GM21825 (cell line): ENCODE measurements at regions not wholly inside any gene's neighbourhood (a gene's known extent, or its start where the extent isn't known, plus 50 kb on each side); places are given as distances from the start of the nearest gene placed in this dataset.

ENCODE experiments used
- ATAC-seq: cut with Tn5 transposase; IDR thresholded peaks from one replicate; pipeline ENCODE4 v1.9.1; 2021; ENCODE audit warnings: mild to moderate bottlenecking, moderate library complexity; ENCODE audit not compliant: unreplicated experiment

DNA sequence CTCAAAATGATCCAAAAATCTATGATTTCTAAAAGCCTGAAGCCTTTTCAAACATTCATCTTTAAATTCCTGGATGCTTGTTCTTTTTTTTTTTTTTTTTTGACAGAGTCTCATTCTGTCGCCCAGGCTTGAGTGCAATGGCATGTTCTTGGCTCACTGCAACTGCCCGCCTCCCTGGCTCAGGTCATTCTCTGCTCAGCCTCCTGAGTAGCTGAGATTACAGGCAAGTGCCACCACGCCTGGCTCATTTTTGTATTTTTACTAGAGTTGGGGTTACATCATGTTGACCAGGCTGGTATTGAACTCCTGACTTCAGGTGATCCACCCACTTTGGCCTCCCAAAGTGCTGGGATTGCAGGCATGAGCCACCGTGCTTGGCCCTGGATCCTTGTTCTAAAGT, 649.5 kb downstream of the XIRP2 start:
- no peak for ATAC-seq

DNA sequence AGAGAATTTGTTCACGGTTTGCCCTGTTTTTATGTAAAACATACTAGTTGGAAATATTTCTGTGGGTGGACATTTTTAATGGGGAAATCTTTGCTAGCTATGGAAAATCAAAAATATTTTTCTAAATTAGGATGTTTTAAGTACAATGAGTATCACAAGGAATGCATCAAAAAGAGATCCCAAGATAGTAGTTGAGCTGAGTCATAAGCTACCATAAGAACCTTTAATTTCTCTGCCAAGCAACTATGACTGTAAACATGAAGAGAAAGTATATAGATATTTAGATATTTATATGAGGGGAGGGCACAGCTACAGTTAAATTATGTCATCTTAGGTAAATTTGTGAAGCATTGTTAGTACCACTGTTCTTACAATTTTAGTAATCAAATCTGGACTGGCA, 646.2 kb downstream of the XIRP2 start:
- no peak for ATAC-seq

DNA sequence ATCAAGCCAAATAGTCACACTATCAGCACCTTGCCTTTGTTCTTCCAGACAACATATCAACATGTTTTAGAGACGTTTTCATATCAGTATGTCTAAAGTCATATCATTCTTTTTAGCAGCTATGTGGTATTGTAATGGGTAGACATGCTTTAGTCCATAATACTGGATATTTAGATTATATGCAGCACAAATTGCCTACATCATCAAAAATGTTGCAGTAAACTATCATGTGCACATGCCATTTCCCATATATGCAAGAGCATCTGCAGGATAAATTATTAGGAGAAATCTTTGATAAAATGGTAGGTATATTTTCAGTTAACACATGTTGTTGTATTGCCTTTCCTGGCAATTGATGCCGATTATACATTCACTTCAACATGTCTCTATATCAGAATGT, 636.5 kb downstream of the XIRP2 start:
- ATAC-seq: no peak

DNA sequence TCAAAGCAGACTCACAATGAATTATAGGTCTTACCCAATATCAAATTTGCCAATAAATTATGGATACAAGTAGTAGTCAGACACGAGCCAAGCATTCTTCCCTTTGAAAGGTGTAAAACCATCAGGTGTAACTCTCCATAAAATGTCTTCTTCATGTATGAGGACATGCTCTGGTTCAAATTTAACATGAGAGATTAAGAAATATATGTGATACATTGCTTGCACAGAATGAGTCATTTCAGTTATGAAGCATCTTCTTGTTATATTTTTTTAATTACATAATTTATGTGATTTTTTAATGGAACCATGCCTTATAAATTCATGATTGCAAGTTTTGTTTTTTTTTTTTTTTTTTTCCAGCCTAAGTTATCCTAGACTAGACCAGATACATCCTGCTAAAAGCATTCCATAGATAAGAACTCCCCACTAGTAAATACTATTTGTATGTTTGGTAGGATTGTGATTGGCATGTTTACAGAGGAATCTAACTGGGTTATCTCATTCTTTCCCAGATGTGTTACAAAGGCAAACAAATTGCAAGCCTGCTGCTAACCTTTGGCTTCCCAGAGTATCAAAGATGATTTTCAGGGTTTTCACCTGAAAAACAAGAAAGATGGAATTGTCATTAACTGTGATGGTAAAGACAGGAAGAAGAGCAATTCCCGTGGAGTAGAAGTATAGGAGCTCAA, 621.9 kb downstream of the XIRP2 start:
- no peak for ATAC-seq

DNA sequence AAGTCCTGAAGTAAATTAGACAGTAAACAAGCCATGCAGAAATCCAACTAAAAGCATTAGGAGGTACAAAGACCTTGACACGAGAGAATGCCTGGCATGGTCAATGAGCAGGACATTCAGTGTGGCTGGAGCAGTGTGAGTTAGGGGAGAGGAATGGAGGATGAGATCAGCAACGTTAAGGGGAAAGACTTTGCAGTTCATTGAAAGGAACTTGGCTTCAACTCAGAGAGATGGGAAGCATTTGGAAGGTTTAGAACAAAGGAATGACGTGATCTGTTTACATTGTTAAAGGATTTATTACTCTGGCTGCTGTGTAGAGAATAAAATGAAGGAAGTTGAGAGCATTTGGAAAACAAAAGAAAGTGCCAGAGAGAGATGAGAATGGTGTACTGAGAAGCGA, 621.3 kb downstream of the XIRP2 start:
- no peak for ATAC-seq

DNA sequence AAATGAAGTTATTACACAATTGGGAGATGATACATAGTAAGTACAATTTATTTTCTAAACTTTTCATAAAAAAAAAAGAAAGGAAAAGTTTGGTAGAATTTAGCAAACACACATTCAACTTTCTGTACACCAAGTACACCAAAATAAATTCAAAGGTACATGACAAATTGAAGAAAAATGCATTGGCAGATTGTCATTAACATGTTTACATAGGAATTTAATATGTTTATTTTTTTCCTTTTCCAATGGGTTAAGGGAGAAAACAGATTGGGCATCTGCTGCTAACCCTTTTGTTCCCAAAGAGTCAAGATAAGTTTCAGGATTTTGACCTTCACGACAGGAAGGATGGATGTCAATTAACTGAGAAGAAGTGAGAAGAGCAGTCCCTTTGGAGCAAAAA, 620.4 kb downstream of the XIRP2 start:
- no peak for ATAC-seq

DNA sequence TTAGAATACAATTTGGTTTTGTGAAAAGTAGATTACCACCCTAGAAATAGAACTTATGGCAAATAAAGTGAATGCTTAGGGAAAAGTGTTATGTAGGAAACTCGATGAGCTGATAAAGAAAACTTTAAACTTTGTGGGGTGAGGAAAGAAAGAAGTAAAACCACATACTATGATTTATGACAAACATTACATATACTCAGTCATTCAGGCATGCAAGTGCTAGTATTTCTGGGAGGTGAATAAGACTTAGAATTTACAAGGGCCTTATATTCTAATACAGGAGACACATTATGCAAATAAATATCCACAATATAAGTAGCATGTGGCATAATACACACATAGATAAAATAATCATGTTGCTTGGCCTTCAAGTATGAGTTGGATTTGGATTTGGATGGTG, 618.1 kb downstream of the XIRP2 start:
- no peak for ATAC-seq

DNA sequence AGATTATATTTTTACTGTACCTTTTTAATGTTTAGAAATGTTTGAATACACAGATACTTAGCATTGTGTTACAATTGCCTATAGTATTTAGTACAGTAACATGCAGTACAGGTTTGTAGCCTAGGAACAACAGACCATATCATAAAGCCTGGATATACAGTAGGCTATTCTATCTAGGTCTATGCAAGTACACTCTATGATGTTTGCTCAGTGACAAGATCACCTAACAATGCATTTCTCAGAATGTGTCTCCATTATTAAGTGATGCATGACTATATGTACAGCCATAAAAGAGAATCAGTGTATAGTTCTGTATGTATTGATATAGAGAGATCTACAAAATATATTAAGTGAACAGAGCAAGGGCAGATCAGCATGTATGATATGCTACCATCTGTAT, 616.4 kb downstream of the XIRP2 start:
- ATAC-seq: no peak

DNA sequence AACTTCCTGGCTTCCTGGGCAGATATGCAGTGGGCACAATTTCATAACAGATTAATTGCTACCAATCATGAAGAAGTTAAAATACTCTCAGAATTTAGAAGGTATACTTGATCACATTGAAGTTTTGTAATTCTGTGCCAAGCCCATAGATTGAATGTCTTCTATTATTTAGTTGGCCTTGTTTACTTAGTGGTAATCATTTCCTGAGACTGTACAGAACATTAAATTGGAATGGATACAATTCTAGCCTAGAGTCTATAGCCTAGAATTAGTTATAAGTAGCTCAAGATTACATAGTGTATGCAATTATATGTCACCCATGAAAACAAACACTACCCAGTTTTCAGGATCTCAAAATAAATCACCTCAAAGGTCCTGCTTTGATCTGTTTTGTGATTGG, 615.8 kb downstream of the XIRP2 start:
- ATAC-seq: no peak

DNA sequence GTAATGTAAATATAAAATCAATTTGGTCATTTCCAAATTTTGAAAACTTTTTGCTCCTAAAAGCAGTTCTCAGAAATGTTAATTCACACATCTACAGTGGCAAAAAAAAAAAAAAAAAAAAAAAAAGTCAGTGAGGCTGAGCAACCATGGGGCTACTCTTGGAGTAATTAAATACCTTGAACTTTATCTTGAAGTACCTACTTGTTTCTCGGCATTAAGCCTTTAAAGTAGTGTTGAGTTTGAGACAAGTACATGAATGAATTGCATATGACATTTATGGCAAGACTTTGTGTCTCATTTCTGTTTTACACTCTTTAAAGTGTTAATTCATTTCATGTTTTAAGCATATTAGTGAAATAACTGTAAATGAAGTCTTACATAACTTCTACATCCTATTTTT, 613.3 kb downstream of the XIRP2 start:
- ATAC-seq: no peak

DNA sequence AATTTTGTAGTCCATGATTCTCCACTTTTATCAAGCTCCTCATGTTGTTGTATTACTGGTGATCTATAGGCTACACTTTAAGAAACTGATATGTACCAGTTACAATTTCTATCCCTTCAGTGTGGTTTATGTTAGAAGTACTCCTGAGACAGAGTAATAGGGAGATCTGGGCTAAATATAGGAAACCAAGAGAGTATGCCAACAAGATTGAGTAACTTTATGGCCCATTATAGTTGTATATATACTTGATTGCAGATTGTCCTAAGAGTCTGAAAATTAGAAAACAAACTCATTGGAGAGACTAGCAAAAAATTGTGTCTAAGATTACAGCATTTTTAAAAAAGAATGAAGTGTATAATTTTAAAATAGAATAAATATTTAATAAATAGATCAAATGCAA, 605.6 kb downstream of the XIRP2 start:
- ATAC-seq: no peak

DNA sequence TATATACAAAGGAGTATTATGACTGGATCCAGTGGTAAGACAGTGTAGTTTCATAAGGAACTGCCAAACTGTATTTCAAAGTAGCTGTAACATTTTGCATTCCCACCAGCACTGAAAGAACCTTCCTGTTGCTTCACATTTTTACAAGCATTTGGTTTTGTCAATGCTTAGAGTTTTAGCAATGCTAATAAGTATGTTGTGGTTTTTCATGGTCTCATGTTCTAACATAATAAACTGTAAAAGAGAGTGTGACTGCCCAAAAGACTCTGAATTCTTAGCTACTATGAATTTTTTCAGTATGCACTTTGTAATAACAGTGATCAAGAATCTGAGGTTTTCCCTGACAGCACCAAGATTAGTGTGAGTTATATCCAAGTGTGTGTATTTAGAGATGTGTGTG, 604.2 kb downstream of the XIRP2 start:
- ATAC-seq: no peak

DNA sequence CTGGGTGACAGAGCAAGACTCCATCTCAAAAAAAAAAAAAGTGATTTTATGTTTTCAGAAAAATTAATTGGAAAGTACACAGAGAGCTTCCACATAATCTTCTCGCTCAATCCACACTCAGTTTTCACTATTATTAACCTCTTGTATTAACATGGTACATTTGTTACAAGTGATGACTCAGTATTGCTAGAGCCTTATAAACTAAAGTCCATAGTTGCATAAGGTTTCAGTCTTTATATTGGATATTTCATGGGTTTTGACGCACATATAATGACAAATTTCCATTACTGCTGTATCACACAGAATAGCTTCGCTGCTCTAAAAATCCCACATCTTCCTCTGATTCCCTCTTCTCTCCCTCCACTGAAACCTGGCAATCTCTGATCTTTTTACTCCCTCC, 603.5 kb downstream of the XIRP2 start:
- no peak for ATAC-seq

DNA sequence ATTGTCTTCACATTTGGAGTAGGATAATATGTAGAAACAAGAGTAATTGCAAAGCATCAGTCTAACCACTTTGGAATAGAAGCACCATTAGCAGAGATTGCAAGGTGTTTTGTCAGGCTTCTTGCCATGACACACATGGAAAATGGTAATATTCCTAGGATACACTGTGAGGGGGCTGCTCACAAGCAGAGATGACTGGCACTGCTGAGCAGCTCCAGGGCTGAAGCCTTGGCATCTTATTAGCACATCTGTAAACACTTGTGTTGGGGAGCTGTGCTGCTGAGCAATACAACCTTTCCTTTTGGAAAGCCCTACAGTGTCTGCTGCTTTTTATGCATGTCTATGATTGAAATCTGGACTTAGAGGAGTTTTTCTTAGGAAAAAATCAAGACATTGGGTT, 602.2 kb downstream of the XIRP2 start:
- no peak for ATAC-seq

DNA sequence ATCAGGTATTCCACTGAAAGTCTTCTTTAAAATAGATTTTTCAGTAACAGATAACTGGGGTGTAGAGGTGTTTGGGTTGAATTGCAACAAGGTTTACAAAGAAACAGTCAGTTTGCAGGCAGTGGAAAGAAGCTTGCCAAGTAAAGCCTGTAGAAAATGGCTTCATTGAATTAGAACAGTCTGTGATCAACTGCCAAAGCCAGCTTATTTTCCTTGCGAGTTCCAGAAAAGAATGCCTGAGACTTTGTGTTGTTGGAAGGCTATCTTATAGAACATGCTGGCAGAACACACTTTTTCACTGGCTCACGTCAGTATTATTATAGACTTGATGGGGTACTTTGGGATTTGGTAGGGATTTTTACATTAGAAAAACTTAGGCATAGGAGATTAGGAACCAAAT, 601.0 kb downstream of the XIRP2 start:
- ATAC-seq: no peak

DNA sequence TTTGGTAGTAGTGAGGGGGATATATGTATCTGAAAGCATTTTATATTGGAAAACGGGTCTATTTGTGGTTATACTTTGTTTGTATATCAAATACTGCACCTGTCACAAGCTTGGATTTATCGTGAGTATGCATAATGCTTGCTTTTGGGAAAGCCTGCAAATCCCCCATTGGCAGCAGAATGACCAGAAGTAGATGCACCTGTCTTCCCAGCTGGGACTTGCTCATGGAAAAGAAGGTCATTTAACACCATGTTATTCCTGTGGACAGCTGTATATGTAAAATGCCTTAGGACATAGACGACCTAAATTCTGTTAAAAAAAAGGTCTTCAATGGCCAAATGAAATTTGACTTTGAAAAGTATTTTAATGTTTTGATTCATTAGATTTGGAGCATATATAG, 599.4 kb downstream of the XIRP2 start:
- no peak for ATAC-seq

DNA sequence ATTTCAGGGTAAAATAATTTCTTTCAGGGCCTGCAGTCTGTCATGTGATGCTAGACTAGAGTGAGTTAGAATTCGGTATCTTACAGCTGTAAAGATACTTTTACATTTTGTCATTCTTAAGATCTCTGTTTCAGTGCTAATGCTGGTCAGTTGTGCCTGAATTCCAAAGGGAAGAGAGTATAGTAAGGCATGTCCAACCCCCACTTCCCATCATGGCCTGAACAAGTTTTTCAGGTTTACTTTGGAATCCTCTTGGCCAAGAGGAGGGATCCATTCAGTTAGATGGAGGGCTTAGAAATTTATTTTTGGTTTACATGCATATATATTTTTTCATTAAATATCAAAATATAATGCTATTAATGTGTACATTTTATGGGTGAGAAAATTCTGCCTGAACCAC, 596.6 kb downstream of the XIRP2 start:
- ATAC-seq: no peak

DNA sequence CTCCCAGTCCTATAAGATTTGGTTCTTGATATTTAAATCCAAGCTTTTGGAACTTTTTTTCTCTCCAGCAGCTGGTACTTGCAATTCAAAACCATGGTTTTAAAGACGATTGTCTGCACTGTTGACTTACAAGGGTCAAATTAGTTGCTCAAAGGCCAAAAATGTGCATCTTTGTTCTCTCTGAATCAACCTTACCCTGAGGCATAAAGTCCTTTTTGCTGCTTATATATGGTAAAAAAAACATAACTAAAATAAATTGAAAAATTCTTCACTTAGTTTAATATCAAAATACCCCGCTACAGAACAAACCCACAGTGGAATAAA, 592.7 kb downstream of the XIRP2 start:
- no peak for ATAC-seq

DNA sequence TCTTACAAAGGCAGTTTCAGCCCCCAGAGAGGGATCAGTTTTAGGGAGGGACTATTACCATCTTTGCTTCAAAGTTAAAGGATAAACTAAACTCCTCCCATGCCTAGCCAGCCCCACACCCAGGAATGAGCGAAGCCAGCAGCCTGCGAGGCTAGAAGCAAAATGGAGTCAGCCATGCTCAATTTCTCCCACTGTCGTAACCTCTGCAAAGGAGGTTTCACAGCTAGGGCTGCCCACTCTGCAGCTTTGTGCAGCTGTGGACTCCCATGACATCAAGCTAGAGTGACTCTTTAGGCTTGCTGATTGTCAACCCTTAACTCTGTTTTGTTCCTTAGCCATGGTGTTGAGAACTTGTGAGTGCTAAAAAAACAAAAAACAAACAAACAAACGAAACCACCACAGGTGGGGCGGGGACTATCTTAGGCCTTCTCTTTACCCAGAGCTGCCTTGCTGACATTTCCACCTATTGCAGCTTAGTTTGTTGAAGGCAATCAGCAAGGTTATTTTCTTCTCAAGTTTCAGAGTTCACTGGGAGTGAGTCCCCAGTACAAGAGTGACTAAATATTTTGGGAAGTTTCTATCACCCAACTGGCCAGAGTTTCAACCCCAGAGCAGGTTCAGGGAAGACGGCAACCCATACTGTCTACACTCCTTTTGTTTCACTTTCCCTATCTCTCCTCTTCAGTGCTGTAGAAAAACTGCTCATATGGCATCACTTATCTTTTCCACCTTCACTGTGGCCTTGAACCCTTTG, 592.1 kb downstream of the XIRP2 start:
- no peak for ATAC-seq

DNA sequence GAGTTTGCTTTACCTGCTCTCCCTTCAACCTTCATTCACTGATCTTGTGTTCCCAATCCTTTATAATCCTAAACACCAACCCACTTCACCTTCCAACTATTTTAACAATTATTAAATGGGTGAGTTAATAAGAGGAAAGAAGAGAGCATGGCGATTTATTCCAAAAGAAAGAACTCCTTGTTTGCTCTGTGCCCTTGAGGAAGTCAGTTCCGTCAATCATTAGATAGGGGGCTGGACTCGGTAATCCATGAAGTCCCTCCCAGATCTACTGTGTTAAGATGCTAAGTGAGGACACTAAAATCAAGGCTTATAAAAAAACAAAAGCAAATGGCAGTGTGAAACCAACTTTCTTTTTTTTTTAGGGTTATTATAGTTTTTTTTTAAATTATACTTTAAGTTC, 589.9 kb downstream of the XIRP2 start:
- no peak for ATAC-seq

DNA sequence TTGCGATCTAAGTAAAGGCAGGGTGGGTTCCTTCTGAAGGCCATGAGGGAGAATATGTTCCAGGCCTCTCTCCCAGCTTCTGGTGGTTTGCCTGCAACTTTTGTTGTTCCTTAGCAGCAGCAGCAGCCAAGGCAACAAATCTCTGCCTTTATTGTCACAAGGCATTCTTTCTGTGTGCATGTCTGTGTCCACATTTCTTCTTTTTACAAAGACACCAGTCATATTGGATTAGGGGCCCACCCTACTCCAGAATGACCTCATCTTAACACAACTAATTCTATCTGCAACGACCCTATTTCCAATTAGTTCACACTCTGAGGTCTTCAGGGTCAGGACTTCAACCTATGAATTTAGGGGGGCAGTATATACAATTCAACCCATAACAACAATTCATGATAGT, 587.5 kb downstream of the XIRP2 start:
- no peak for ATAC-seq

DNA sequence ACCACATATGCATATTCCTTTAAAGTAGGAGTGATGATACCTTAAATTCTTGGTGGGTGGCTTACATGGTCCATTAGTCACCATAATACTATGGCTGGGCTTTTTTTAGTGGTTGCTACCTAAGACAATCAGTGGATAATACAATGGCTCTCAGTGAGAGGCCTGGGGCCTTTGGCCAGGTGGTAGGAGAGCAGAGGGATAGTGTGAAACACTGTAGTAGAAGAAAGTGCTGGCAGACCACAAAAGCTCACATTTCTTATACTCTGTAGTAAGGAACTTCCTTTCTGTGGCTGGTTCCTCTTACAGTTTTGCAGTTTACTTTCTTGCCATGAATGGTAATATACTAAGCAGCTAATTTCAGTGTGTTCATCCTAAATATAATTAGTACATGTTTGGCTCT, 583.5 kb downstream of the XIRP2 start:
- ATAC-seq: no peak

DNA sequence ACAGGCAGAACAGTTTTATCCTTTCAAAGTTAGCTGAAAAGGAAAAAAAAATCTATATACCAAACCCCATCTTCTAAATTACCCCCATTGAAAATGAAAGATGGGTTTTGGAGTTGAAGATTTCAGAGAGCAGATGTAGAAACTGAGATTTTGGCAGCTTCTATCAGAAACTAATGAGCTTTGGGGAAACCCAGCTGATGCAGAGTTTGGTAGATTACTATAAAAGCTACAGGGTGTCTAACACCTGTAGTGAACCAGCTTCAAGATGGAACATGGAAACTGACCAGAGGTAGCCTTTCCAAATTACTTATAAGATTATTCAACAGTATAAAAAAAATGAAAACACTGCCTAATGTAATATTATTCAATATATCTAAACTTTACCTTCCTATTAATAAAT, 583.1 kb downstream of the XIRP2 start:
- ATAC-seq: no peak
